Neural cell (in vitro differentiated cells): ENCODE measurements at regions not wholly inside any gene's neighbourhood (a gene's known extent, or its start where the extent isn't known, plus 50 kb on each side); places are given as distances from the start of the nearest gene placed in this dataset.

Source experiments
- H2AFZ ChIP-seq: fragments of 200-600, 300-800 bp; sonication (generic), shearing (Covaris generic); 2 replicates; pipeline ENCODE4 v1.6.0; 2014; ENCODE audit warnings: low read depth, mild to moderate bottlenecking, antibody characterized with exemption, low read length, moderate library complexity
- H3F3A ChIP-seq: fragments of 200-600 bp; shearing (Covaris generic); 2 replicates; pipeline ENCODE4 v1.6.1; 2016; ENCODE audit warnings: mild to moderate bottlenecking, moderate library complexity, mixed read lengths, antibody characterized with exemption, low read length; ENCODE audit not compliant: insufficient read depth, poor library complexity, severe bottlenecking
- H3K27ac ChIP-seq: fragments of 200-600, 300-800 bp; sonication (generic), shearing (Covaris generic); 2 replicates; pipeline ENCODE4 v1.5.1; 2014; ENCODE audit warnings: mild to moderate bottlenecking, low read length, moderate library complexity
- H3K27me3 ChIP-seq: fragments of 300-800, 200-600 bp; sonication (generic), shearing (Covaris generic); 2 replicates; pipeline ENCODE4 v1.6.0; 2014; ENCODE audit warnings: mild to moderate bottlenecking, low read depth, low read length, moderate library complexity; ENCODE audit not compliant: insufficient read depth
- H3K36me3 ChIP-seq: fragments of 300-800, 200-600 bp; sonication (generic), shearing (Covaris generic); 2 replicates; pipeline ENCODE4 v1.5.1; 2014; ENCODE audit warnings: mild to moderate bottlenecking, antibody characterized with exemption, low read length, moderate library complexity; ENCODE audit not compliant: insufficient read depth
- H3K4me2 ChIP-seq: fragments of 300-800, 200-600 bp; sonication (generic), shearing (Covaris generic); 2 replicates; pipeline ENCODE4 v1.6.0; 2014; ENCODE audit warnings: mild to moderate bottlenecking, low read length
- H3K4me3 ChIP-seq: fragments of 300-800, 200-600 bp; sonication (generic), shearing (Covaris generic); 2 replicates; pipeline ENCODE4 v1.5.1; 2014; ENCODE audit warnings: mild to moderate bottlenecking, low read length, moderate library complexity
- H3K79me2 ChIP-seq: fragments of 200-600 bp; shearing (Covaris generic); replicated peaks from 2 replicates; pipeline ENCODE4 v1.6.0; 2014; ENCODE audit warnings: mild to moderate bottlenecking, low read length, moderate library complexity; ENCODE audit not compliant: insufficient read depth
- H3K9ac ChIP-seq: fragments of 300-800, 200-600 bp; sonication (generic), shearing (Covaris generic); 2 replicates; pipeline ENCODE4 v1.6.1; 2016; ENCODE audit warnings: mild to moderate bottlenecking, low read length, mixed read lengths
- H3K9me2 ChIP-seq: fragments of 200-600 bp; shearing (Covaris generic); 2 replicates; pipeline ENCODE4 v1.6.1; 2016; ENCODE audit warnings: mild to moderate bottlenecking, low read length, mixed read lengths; ENCODE audit not compliant: insufficient read depth
- H3K9me3 ChIP-seq: fragments of 200-600, 300-800 bp; sonication (generic), shearing (Covaris generic); 2 replicates; pipeline ENCODE4 v1.6.1; 2016; ENCODE audit warnings: mild to moderate bottlenecking, mixed run types, low read length, moderate library complexity, mixed read lengths
- H4K20me1 ChIP-seq: fragments of 200-600 bp; shearing (Covaris generic); 2 replicates; pipeline ENCODE4 v1.6.1; 2016; ENCODE audit warnings: mild to moderate bottlenecking, mixed run types; ENCODE audit not compliant: insufficient read depth
- CTCF ChIP-seq: fragments of 450-650 bp; IDR thresholded peaks from 2 replicates; pipeline ENCODE4 v1.5.1; 2014; ENCODE audit warnings: antibody characterized with exemption, mild to moderate bottlenecking, moderate library complexity; ENCODE audit not compliant: poor library complexity, severe bottlenecking
- EP300 ChIP-seq: fragments of 450-650 bp; conservative IDR thresholded peaks from 2 replicates; pipeline ENCODE4 v1.6.1; 2014; ENCODE audit warnings: antibody characterized with exemption, mild to moderate bottlenecking, moderate library complexity; ENCODE audit not compliant: poor library complexity, severe bottlenecking
- EZH2 ChIP-seq: fragments of 200-600, 300-800 bp; shearing (Covaris generic), sonication (generic); IDR thresholded peaks from 2 replicates; pipeline ENCODE4 v1.6.1; 2014; ENCODE audit warnings: antibody characterized with exemption, low read length, borderline replicate concordance, mild to moderate bottlenecking; ENCODE audit not compliant: insufficient read depth, poor library complexity, severe bottlenecking
- MXI1 ChIP-seq: fragments of 450-650 bp; conservative IDR thresholded peaks from 2 replicates; pipeline ENCODE4 v1.6.1; 2014; ENCODE audit warnings: antibody characterized with exemption, mild to moderate bottlenecking; ENCODE audit not compliant: poor library complexity, severe bottlenecking
- POLR2AphosphoS5 ChIP-seq: IDR thresholded peaks from 2 replicates; pipeline ENCODE4 v1.6.1; 2012
- RAD21 ChIP-seq: fragments of 450-650 bp; conservative IDR thresholded peaks from 2 replicates; pipeline ENCODE4 v1.6.1; 2014; ENCODE audit warnings: antibody characterized with exemption, mild to moderate bottlenecking, moderate library complexity
- REST ChIP-seq: IDR thresholded peaks from 2 replicates; pipeline ENCODE4 v1.6.1; 2012; ENCODE audit warnings: borderline replicate concordance
- SMC3 ChIP-seq: fragments of 450-650 bp; conservative IDR thresholded peaks from 2 replicates; pipeline ENCODE4 v1.6.1; 2014; ENCODE audit warnings: antibody characterized with exemption, mild to moderate bottlenecking, moderate library complexity; ENCODE audit not compliant: poor library complexity
- TAF1 ChIP-seq: IDR thresholded peaks from 2 replicates; pipeline ENCODE4 v1.6.1; 2012; ENCODE audit warnings: low read depth

- H3K4me2 ChIP-seq, result no peak overlapping the region
- H3K9me3 ChIP-seq, result no peaks in the 10 kb centered on the region
- no peak overlapping the region for H3K9ac ChIP-seq
- H3K36me3 ChIP-seq, result no peaks in the 10 kb centered on the region
- H4K20me1 ChIP-seq, result no peaks in the 10 kb centered on the region
- H3K9me2 ChIP-seq, result no peaks in the 10 kb centered on the region
- no peaks in the 10 kb centered on the region for H3F3A ChIP-seq
- no peak for TF ChIP-seq EZH2
- no peak for TF ChIP-seq SMC3
- TF ChIP-seq EP300, result no peak
- TF ChIP-seq RAD21, result no peak
- no peak for TF ChIP-seq MXI1
- no peak for TF ChIP-seq TAF1
- TF ChIP-seq CTCF, result no peak
- no peak for TF ChIP-seq POLR2AphosphoS5
- TF ChIP-seq REST, result no peak
- H2AFZ ChIP-seq, result no peak overlapping the region
- no peak overlapping the region for H3K4me3 ChIP-seq
- H3K79me2 ChIP-seq, result no peaks in the 10 kb centered on the region
- H3K27ac ChIP-seq, result no peak overlapping the region
- no peaks in the 10 kb centered on the region for H3K27me3 ChIP-seq
These were observed 374.7 kb downstream of the LNPK start for GRCh38 chr2:175627405-175627804.

GRCh38 chr2:175626796-175627195 is 375.3 kb downstream of the LNPK start:
- no peak overlapping the region for H3K27ac ChIP-seq
- TF ChIP-seq TAF1, result no peak
- no peak for TF ChIP-seq EZH2
- no peak for TF ChIP-seq RAD21
- TF ChIP-seq CTCF, result no peak
- no peak for TF ChIP-seq POLR2AphosphoS5
- no peak for TF ChIP-seq REST
- no peak for TF ChIP-seq SMC3
- TF ChIP-seq EP300, result no peak
- TF ChIP-seq MXI1, result no peak
- no peaks in the 10 kb centered on the region for H3K36me3 ChIP-seq
- H3K9ac ChIP-seq, result no peak overlapping the region
- H3K27me3 ChIP-seq, result no peaks in the 10 kb centered on the region
- H3K9me2 ChIP-seq, result no peaks in the 10 kb centered on the region
- no peaks in the 10 kb centered on the region for H4K20me1 ChIP-seq
- no peaks in the 10 kb centered on the region for H3K79me2 ChIP-seq
- no peak overlapping the region for H3K4me2 ChIP-seq
- no peak overlapping the region for H3K4me3 ChIP-seq
- H3K9me3 ChIP-seq, result no peaks in the 10 kb centered on the region
- no peaks in the 10 kb centered on the region for H3F3A ChIP-seq
- H2AFZ ChIP-seq, result no peak overlapping the region
